SK-N-SH treated with all-trans-retinoic acid at 6 μM for 48 hours (cell line): ENCODE measurements at regions not wholly inside any gene's neighbourhood (a gene's known extent, or its start where the extent isn't known, plus 50 kb on each side); places are given as distances from the start of the nearest gene placed in this dataset.

Experiments
- ATAC-seq: fragments of 200-7000 bp; cut with Tn5 transposase; 3 replicates; pipeline ENCODE4 v1.9.1; 2020; ENCODE audit warnings: mild to moderate bottlenecking, moderate library complexity
- CSDC2 ChIP-seq: fragments of 250-450 bp; sonication (Bioruptor Pico); IDR thresholded peaks from 2 replicates; pipeline ENCODE4 v1.5.0; 2020; ENCODE audit warnings: mild to moderate bottlenecking, moderate library complexity
- GLIS3 ChIP-seq: fragments of 250-450 bp; sonication (Bioruptor Pico); IDR thresholded peaks from 2 replicates; pipeline ENCODE4 v1.5.0; 2020; ENCODE audit warnings: mild to moderate bottlenecking, moderate library complexity
- OSR1 ChIP-seq: fragments of 250-450 bp; sonication (Bioruptor Pico); IDR thresholded peaks from 2 replicates; pipeline ENCODE4 v1.8.0; 2022; ENCODE audit warnings: moderate library complexity, mild to moderate bottlenecking, inconsistent platforms
- PATZ1 ChIP-seq: fragments of 250-450 bp; sonication (Bioruptor Pico); IDR thresholded peaks from 2 replicates; pipeline ENCODE4 v1.8.0; 2020; ENCODE audit warnings: mild to moderate bottlenecking, moderate library complexity, borderline replicate concordance
- POU6F1 ChIP-seq: fragments of 250-450 bp; sonication (Bioruptor Pico); IDR thresholded peaks from 2 replicates; pipeline ENCODE4 v1.8.0; 2021; ENCODE audit warnings: low read depth, mild to moderate bottlenecking, moderate library complexity, borderline replicate concordance
- PPARA ChIP-seq: fragments of 250-450 bp; sonication (Bioruptor Pico); IDR thresholded peaks from 2 replicates; pipeline ENCODE4 v1.5.0; 2020; ENCODE audit warnings: mild to moderate bottlenecking, borderline replicate concordance
- SNAI2 ChIP-seq: fragments of 250-450 bp; sonication (Bioruptor Pico); IDR thresholded peaks from 2 replicates; pipeline ENCODE4 v1.5.0; 2020; ENCODE audit warnings: mild to moderate bottlenecking, moderate library complexity
- TOX ChIP-seq: fragments of 250-450 bp; sonication (Bioruptor Pico); IDR thresholded peaks from 2 replicates; pipeline ENCODE4 v1.8.0; 2021; ENCODE audit warnings: mild to moderate bottlenecking, moderate library complexity, borderline replicate concordance
- TSHZ2 ChIP-seq: fragments of 250-450 bp; sonication (Bioruptor Pico); IDR thresholded peaks from 2 replicates; pipeline ENCODE4 v1.5.0; 2020; ENCODE audit warnings: mild to moderate bottlenecking, moderate library complexity
- ZFP30 ChIP-seq: fragments of 450-650 bp; formaldehyde crosslinking; IDR thresholded peaks from 2 replicates; pipeline ENCODE4 v1.5.0; 2022; ENCODE audit warnings: mild to moderate bottlenecking, moderate library complexity
- ZNF565 ChIP-seq: fragments of 450-650 bp; formaldehyde crosslinking; conservative IDR thresholded peaks from 2 replicates; pipeline ENCODE4 v1.5.0; 2020; ENCODE audit warnings: low read depth, mild to moderate bottlenecking, moderate library complexity
- ZNF70 ChIP-seq: fragments of 450-650 bp; formaldehyde crosslinking; IDR thresholded peaks from 2 replicates; pipeline ENCODE4 v1.5.0; 2020; ENCODE audit warnings: mild to moderate bottlenecking, moderate library complexity

- TF ChIP-seq TSHZ2 (CRISPR knock-in tag) (no peak), TOX (CRISPR knock-in tag) (no peak), POU6F1 (no peak), PATZ1 (CRISPR knock-in tag) (no peak), ZNF565 (CRISPR knock-in tag) (no peak), OSR1 (CRISPR knock-in tag) (no peak), SNAI2 (CRISPR knock-in tag) (no peak), ZNF70 (CRISPR knock-in tag) (no peak), CSDC2 (CRISPR knock-in tag) (no peak), ZFP30 (no peak), GLIS3 (CRISPR knock-in tag) (no peak), PPARA (CRISPR knock-in tag) (no peak)
- TF ChIP-seq, all 23 proteins: peak for 0
- ATAC-seq = no peak
Observed at GRCh38 chr7:57868771-57869483, 418.9 kb downstream of the ZNF716 start.
